ENCODE measurements at regions not wholly inside any gene's neighbourhood (a gene's known extent, or its start where the extent isn't known, plus 50 kb on each side); places are given as distances from the start of the nearest gene placed in this dataset.
A peak's percentile ranks its signal among the peaks of the same experiment; 100 is the strongest.
"Not testable (repeated sequence)": the region's sequence is repeated elsewhere in the genome, so short reads cannot be mapped to it uniquely, and the experiment has no call there.

- no peak for DNase-seq (ENCODE audit: low read depth)
These were observed 354.0 kb downstream of the FOXL1 start for GRCh38 chr16:86932130-86932982.

- DNase-seq (ENCODE audit: low read depth), result no peak
These were observed 356.4 kb downstream of the FOXL1 start for GRCh38 chr16:86934581-86935375.

- DNase-seq (ENCODE audit: low read depth), result no peak
These were observed 361.3 kb downstream of the FOXL1 start for GRCh38 chr16:86939609-86940008.

GRCh38 chr16:86941731-86942130, 363.4 kb downstream of the FOXL1 start:
- no peak for DNase-seq (ENCODE audit: low read depth)

- peak; percentile 77 for DNase-seq (ENCODE audit: low read depth)
These were observed 364.1 kb downstream of the FOXL1 start for GRCh38 chr16:86942151-86943051.

- DNase-seq (ENCODE audit: low read depth), result no peak
These were observed 367.0 kb downstream of the FOXL1 start for GRCh38 chr16:86945166-86945900.

GRCh38 chr16:86946396-86946795, 368.0 kb downstream of the FOXL1 start:
- peak; percentile 81 for DNase-seq (ENCODE audit: low read depth)

- DNase-seq (ENCODE audit: low read depth), result no peak
These were observed 368.6 kb downstream of the FOXL1 start for GRCh38 chr16:86946981-86947380.

GRCh38 chr16:86948046-86948445, 369.1 kb downstream of the C16orf95 start:
- DNase-seq (ENCODE audit: low read depth), result no peak

GRCh38 chr16:86949116-86949515, 368.1 kb downstream of the C16orf95 start:
- DNase-seq (ENCODE audit: low read depth), result no peak

GRCh38 chr16:86949630-86950029, 367.6 kb downstream of the C16orf95 start:
- DNase-seq (ENCODE audit: low read depth), result no peak

GRCh38 chr16:86951041-86951822, 366.0 kb downstream of the C16orf95 start:
- no peak for DNase-seq (ENCODE audit: low read depth)

- peak; percentile 99 for DNase-seq (ENCODE audit: low read depth)
These were observed 365.2 kb downstream of the C16orf95 start for GRCh38 chr16:86951831-86952598.

GRCh38 chr16:86952769-86953168, 364.4 kb downstream of the C16orf95 start:
- peak; percentile 71 for DNase-seq (ENCODE audit: low read depth)

GRCh38 chr16:86953631-86954391, 363.4 kb downstream of the C16orf95 start:
- no peak for DNase-seq (ENCODE audit: low read depth)

GRCh38 chr16:86955136-86955855, 361.9 kb downstream of the C16orf95 start:
- no peak for DNase-seq (ENCODE audit: low read depth)

- DNase-seq (ENCODE audit: low read depth), result no peak
These were observed 360.8 kb downstream of the C16orf95 start for GRCh38 chr16:86956437-86956836.

GRCh38 chr16:86957662-86958198, 359.5 kb downstream of the C16orf95 start:
- DNase-seq (ENCODE audit: low read depth), result not testable (repeated sequence)
